GM19452 (cell line): ENCODE measurements at regions not wholly inside any gene's neighbourhood (a gene's known extent, or its start where the extent isn't known, plus 50 kb on each side); places are given as distances from the start of the nearest gene placed in this dataset.

ENCODE experiments used
- ATAC-seq: cut with Tn5 transposase; IDR thresholded peaks from one replicate; pipeline ENCODE4 v1.9.1; 2021; ENCODE audit not compliant: unreplicated experiment

DNA sequence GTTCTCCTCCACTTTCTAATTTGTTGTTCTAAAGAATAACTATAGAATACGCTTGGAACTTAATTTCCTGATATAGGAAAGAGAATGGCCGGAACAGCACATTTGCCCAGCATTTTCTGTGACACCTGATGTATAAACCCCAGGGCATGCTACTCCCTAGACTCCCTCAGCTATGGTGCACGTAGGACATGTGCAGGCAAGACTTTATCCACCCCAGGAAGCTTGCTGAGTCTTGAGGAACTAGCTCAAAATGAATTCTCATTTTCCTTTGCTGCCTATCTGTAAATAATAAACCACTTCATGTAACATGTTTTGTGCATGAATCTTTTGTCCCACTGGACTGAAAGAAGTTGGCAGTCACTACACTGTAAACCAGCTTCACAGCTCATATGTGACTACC, 535.8 kb upstream of the SLITRK1 start:
- ATAC-seq: no peak

GRCh38 chr13:84417416-84417815, 535.1 kb upstream of the SLITRK1 start:
- ATAC-seq: no peak

GRCh38 chr13:84413016-84413415, 530.7 kb upstream of the SLITRK1 start:
- no peak for ATAC-seq

DNA sequence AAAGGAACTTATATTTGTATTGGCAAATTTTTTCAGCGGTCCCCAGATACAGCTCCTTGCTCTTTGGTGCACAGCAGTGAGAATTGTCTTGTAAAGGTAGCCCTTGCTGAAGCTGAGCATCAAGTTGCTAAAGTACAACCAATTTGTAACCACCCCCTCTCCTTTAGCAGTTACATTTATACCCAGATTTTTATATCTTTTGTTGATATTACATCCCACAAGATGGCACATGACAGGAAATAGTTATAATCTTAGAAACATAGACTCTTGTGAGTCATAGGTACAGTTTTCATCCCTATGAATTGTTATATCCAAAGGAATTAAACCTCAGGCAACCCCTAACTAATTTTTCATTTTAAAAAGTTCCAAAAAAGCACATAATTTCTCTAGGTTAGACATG, 523.0 kb upstream of the SLITRK1 start:
- ATAC-seq: no peak

- no peak for ATAC-seq
Observed at GRCh38 chr13:84400706-84401105, 518.4 kb upstream of the SLITRK1 start.

GRCh38 chr13:84399320-84400085, 517.2 kb upstream of the SLITRK1 start:
- ATAC-seq: no peak

- no peak for ATAC-seq
Observed at GRCh38 chr13:84393981-84394625, 511.8 kb upstream of the SLITRK1 start.

GRCh38 chr13:84380866-84381265, 498.6 kb upstream of the SLITRK1 start:
- ATAC-seq: no peak

GRCh38 chr13:84377106-84377505, 494.8 kb upstream of the SLITRK1 start:
- no peak for ATAC-seq

GRCh38 chr13:84366506-84366905, 484.2 kb upstream of the SLITRK1 start:
- ATAC-seq: no peak

DNA sequence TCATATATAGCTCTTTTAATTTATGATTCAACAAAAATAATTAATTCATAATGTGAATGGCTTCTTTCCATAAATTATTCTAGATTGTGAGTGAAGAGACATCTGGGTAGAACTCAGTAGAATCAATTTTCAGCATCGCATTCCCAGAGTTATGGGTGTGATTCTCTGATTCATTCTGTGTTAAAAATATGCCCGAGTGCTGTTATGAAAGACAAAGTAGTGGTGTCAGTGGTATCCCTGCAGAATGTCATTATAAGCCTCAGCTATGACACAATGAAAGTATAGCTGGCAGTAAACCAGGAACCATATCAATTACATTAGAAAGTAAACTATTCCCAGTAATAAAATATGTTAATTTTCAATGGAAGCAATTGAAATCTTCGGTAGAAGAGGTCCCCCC, 480.5 kb upstream of the SLITRK1 start:
- ATAC-seq: no peak

DNA sequence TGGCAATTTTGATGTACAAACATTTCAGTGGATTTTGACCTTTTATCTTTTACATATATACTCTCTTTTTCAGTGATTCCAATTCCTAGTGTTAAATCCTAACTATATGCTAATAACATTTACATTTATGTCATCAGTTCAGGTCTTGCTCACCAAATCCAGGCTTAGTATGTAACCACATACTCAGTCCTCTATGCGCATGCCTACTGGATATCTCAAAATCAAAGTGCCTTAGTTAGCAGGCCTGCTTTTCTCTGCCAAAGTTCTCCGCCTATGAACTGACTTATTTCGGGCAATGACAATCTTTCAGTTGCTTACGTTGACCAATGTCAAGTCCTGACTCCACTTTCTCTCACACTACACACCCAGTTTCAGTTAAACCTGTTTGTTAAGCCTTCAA, 478.5 kb upstream of the SLITRK1 start:
- ATAC-seq: no peak

DNA sequence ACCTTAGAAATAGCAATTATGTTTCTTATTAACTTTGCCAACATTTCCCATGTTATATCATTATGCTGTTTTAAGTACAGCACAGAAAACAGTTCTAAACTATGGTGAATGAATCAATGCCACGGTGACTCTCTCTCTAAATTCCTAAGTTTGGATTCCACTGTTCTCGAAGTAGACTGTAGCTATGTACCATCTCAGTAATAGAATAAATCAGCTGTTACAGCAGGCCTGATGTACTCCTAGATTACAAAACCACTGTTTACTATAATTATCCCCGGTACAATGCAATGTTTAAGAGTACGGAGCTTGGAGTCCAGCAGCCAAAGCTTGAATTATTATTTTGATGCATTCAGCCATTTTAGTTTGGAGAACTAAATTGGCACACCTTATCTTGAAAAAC, 476.3 kb upstream of the SLITRK1 start:
- no peak for ATAC-seq

DNA sequence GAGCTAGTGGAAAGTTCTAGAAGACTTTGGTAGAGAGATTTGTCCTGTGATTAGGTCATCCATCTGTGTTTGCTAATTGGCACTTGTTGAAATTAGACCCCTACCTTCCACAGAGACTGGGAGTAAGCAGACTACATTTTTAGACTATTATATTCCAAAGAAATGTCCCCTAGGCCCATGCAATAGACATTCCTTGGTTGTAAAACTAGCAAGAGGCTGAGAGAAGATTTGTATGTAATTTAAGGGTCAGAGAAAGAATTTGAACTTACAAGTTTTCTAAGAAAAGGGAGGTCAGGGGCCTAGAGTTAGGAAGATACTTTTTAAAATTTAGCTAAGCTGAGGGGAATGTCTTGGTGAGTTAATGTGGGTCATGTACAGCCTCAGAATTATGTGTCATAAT, 470.7 kb upstream of the SLITRK1 start:
- ATAC-seq: no peak

DNA sequence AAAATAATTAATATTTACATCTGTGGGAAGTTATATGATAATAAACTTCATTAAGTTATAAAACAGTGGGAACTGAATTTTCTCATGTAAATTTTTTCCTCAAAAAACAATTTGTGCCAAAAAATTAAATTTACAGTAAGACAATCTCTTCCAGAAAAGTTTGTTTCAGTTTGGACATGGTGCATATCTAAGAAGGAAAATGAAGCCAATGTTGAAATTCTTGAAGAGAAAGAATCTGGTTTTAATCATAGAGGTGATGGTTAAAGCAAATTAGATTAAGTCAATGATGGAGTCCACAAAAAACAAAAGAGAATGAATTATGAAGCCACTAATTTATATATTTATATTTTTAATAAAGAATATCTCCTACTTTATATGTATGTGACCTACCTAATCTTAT, 457.2 kb upstream of the SLITRK1 start:
- no peak for ATAC-seq

DNA sequence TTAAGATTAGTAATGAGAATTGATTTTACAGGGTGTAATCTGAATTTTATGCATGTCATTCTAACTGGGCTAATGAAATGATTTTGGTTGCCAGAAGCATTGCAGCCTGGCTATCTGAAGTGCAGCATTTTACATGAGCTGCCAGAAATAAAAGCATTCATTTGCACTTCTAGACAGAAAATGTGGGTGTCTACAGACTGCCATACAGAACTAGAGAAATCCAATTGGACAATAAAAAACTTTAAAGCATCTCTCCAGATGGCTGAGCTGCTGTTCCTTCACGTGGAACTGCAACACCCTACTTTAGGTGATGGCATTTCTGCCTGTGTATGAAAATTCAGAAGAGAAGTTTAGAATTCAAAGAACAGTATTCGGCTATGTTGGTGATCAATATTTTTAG, 450.1 kb upstream of the SLITRK1 start:
- ATAC-seq: no peak

- ATAC-seq: no peak
Observed at GRCh38 chr13:84315527-84315926, 433.3 kb upstream of the SLITRK1 start.

DNA sequence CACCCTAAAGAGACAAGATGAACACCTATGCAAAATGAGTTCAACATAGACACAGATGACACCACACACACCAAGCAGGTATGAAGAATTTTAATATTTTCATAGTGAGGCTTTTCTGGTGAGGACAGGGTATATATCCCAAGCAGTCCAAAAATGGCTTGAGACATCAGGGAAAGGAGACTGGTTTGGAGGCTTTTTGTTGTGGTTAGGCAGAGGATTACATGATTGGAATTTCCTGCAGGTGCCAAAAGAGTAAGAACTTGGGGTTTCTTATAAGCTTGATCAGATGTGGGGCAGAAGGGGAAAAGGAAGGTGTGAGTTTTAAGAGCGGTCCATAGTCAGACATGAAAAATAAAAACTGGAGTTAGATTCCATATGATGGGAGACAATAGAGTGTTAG, 420.8 kb upstream of the SLITRK1 start:
- no peak for ATAC-seq

DNA sequence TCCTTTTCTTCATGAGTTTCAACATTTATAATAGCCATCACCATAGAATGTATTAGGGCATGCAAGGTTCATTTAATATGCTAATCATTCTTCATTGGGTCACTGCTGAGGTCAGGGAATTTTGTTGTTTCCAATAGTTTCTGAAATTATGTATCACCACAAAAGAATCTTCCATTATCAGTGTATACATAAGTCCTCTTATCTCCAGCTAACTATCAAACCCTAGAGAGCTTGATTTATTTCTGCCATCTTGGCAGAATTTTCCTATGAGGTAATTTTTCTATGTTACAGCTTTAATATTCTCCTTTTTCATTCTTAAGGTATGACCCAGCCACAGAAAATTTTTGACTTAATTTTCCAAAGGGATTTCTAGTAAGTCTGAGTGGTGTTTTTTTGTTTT, 415.0 kb upstream of the SLITRK1 start:
- no peak for ATAC-seq

- ATAC-seq: no peak
Observed at GRCh38 chr13:84296401-84296800, 414.1 kb upstream of the SLITRK1 start.

DNA sequence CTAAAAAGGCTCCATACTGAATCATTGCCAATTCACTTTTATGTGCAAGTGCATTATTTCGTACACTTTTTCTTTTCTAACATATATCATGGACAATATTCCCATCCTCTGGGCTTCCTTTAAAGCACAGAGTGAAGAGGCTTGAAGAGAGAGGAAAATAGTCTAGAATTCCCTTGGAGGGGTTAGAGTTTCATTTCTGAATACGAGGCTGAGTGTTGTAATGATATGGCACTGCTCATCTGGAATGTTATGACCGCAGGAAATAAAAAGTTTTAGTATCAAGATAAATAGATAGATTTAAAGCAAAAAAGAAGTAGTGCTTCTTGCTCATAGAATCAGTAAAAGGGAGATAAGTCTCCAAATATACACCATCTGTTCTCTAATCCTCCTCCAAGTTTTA, 412.3 kb upstream of the SLITRK1 start:
- ATAC-seq: no peak

- ATAC-seq: no peak
Observed at GRCh38 chr13:84290386-84290785, 408.1 kb upstream of the SLITRK1 start.

DNA sequence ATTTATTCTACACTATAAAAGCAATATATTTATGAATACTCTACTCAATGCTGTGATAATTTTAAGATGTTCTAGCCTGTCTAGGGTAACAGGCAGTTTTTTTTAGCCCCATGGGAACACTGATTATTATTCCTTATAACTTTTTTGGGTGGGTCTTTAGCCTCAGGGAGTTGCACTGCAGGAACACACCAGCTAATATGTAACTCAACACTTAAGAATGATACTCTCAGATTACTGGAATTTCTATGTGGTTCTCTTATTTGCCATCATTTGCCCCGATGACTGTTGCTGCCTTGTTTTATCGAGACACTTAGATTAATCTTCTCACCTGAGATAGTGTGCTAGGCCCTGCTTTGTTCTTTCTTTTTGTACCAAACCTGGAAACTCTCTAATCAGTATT, 396.9 kb upstream of the SLITRK1 start:
- no peak for ATAC-seq
